Hepatocyte (in vitro differentiated cells): ENCODE measurements at regions not wholly inside any gene's neighbourhood (a gene's known extent, or its start where the extent isn't known, plus 50 kb on each side); places are given as distances from the start of the nearest gene placed in this dataset.
"Not testable (repeated sequence)": the region's sequence is repeated elsewhere in the genome, so short reads cannot be mapped to it uniquely, and the experiment has no call there.

ENCODE experiments used
- EZH2 ChIP-seq: fragments of 200-600 bp; sonication (generic); IDR thresholded peaks from 2 replicates; pipeline ENCODE4 v1.6.1; 2016; ENCODE audit warnings: antibody characterized with exemption, mild to moderate bottlenecking, borderline replicate concordance
- EZH2phosphoT487 ChIP-seq: fragments of 200-600 bp; sonication (generic); IDR thresholded peaks from one replicate; pipeline ENCODE4 v1.6.1; 2018; ENCODE audit warnings: antibody characterized with exemption, mild to moderate bottlenecking, low read depth, moderate library complexity; ENCODE audit not compliant: unreplicated experiment, severe bottlenecking
- TF ChIP-seq, protein P1 (sequence below): fragments of 200-600 bp; sonication (generic); IDR thresholded peaks from 2 replicates; pipeline ENCODE4 v1.5.1; 2016; ENCODE audit warnings: antibody characterized with exemption, mild to moderate bottlenecking; ENCODE audit not compliant: poor library complexity

- TF ChIP-seq, protein P1, sequence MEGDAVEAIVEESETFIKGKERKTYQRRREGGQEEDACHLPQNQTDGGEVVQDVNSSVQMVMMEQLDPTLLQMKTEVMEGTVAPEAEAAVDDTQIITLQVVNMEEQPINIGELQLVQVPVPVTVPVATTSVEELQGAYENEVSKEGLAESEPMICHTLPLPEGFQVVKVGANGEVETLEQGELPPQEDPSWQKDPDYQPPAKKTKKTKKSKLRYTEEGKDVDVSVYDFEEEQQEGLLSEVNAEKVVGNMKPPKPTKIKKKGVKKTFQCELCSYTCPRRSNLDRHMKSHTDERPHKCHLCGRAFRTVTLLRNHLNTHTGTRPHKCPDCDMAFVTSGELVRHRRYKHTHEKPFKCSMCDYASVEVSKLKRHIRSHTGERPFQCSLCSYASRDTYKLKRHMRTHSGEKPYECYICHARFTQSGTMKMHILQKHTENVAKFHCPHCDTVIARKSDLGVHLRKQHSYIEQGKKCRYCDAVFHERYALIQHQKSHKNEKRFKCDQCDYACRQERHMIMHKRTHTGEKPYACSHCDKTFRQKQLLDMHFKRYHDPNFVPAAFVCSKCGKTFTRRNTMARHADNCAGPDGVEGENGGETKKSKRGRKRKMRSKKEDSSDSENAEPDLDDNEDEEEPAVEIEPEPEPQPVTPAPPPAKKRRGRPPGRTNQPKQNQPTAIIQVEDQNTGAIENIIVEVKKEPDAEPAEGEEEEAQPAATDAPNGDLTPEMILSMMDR: not testable (repeated sequence)
- not testable (repeated sequence) for TF ChIP-seq EZH2phosphoT487, EZH2
These were observed 86.8 kb upstream of the ALDH3B2 start for GRCh38 chr11:67761211-67761610.
